Spleen (tissue), 11 donors: ENCODE measurements at regions not wholly inside any gene's neighbourhood (a gene's known extent, or its start where the extent isn't known, plus 50 kb on each side); places are given as distances from the start of the nearest gene placed in this dataset.

Source experiments
- DNase-seq: peaks from one replicate; pipeline ENCODE4 v3.0.0-alpha.2; 2020
- H3K27ac ChIP-seq, 8 donors: fragments of 200-600 bp; sonication (generic) in 7 of 8; 1 replicate in 4 of 8; 2 replicates in 4 of 8; pipeline versions ENCODE4 v1.5.0 to v1.8.0; 2016 to 2021; ENCODE audit warnings: inconsistent platforms in 4 of 8, mild to moderate bottlenecking in 4 of 8, moderate library complexity in 1 of 8
- H3K27me3 ChIP-seq, 7 donors: fragments of 200-600 bp; sonication (generic) in 6 of 7; replicated peaks in 1 of 7; 1 replicate in 4 of 7; 2 replicates in 3 of 7; pipeline versions ENCODE4 v1.5.0 to v1.8.0; 2016 to 2021; ENCODE audit warnings: inconsistent platforms in 3 of 7, mild to moderate bottlenecking in 1 of 7
- H3K36me3 ChIP-seq, 6 donors: fragments of 200-600 bp; sonication (generic) in 5 of 6; 1 replicate in 4 of 6; 2 replicates in 2 of 6; pipeline versions ENCODE4 v1.5.0 to v1.8.0; 2016 to 2021; ENCODE audit warnings: inconsistent platforms in 2 of 6
- H3K4me1 ChIP-seq, 6 donors: fragments of 200-600 bp; sonication (generic) in 5 of 6; 1 replicate in 3 of 6; 2 replicates in 3 of 6; pipeline versions ENCODE4 v1.5.0 to v1.8.0; 2016 to 2021; ENCODE audit warnings: inconsistent platforms in 3 of 6
- H3K4me3 ChIP-seq, 8 donors: fragments of 200-600 bp; sonication (generic) in 7 of 8; 1 replicate in 4 of 8; 2 replicates in 4 of 8; pipeline versions ENCODE4 v1.5.0 to v1.8.0; 2016 to 2021; ENCODE audit warnings: inconsistent platforms in 4 of 8, mild to moderate bottlenecking in 4 of 8, moderate library complexity in 2 of 8
- H3K9me3 ChIP-seq, 8 donors: fragments of 200-600 bp; sonication (generic) in 7 of 8; 1 replicate in 4 of 8; 2 replicates in 4 of 8; pipeline versions ENCODE4 v1.5.0 to v1.8.0; 2016 to 2021; ENCODE audit warnings: inconsistent platforms in 4 of 8
- POLR2A ChIP-seq, 3 donors: fragments of 450-650 bp; IDR thresholded peaks; one replicate each; pipeline ENCODE4 v1.5.1; 2017; ENCODE audit warnings: antibody characterized with exemption in 3 of 3, mild to moderate bottlenecking in 1 of 3
- POLR2AphosphoS5 ChIP-seq, 3 donors: sonication (generic); formaldehyde crosslinking; IDR thresholded peaks; one replicate each; pipeline ENCODE4 v1.5.1; 2017; ENCODE audit warnings: antibody characterized with exemption in 3 of 3
- WGBS, 5 donors: extraction: QIAGEN DNeasy Blood & Tissue Kit in 3 of 5; methylation state at CpG; one replicate each; pipeline versions ENCODE4 v1.1.5 to v1.1.7; 2013 to 2018; 5-methylcytosine and 5-hydroxymethylcytosine counted together
- intact Hi-C: fragments of 100-400 bp; cut with DNase I; formaldehyde crosslinking; loops from one replicate; pipeline ENCODE4 v1.15.0; 2023; ENCODE audit warnings: low total_unique reads
- TF ChIP-seq, protein P1 (sequence below), 11 experiments: fragments of 200-600 bp in 7 of 11; fragments of 450-650 bp in 4 of 11; sonication (generic) in 4 of 11; IDR thresholded peaks in 8 of 11; conservative IDR thresholded peaks in 3 of 11; 1 replicate in 7 of 11; 2 replicates in 4 of 11; pipeline versions ENCODE4 v1.4.0 to v1.8.0; 2016 to 2021; ENCODE audit warnings: antibody characterized with exemption in 11 of 11, inconsistent platforms in 4 of 11, mild to moderate bottlenecking in 1 of 11
- donor health status: healthy with polysubstance abuse.
- donor health status: DM: no; HTN: no; CAD: no; lungs with moderate emphysema.
- donor health status: DM: no; HTN: no; CAD: no.
- donor health status: Bipolar disorder and iron deficiency.
- donor health status: healthy.
- donor health status: DM: no; HTN: no; CAD: no.
- donor health status: DM: yes; HTN: yes; CAD: no.

DNA sequence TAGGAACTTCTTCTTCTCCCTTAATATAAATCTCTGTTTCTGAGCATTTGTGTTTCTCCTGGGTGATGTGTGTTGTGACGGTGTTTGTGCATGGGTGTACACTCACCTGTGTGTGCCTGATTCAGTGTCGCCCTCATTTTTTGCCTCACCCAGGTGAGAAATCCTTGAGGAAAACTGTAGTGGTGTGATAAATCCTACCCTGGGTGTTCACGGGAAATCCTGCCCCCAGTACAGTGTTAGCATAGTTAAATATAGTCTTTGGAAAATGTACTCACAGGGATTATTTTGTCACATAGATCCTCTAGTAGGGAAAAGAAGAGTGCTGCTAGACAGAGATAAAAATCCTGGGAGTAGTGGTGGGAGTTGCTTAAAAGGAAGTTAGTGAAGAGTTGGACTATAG, 291.9 kb upstream of the PITX2 start:
- Histone ChIP-seq H3K4me3 (no peak overlapping the region), H3K4me1 (no peaks in the 10 kb centered on the region), H3K9me3 (no peaks in the 10 kb centered on the region), H3K36me3 (no peaks in the 10 kb centered on the region), H3K27me3 (no peaks in the 10 kb centered on the region), H3K27ac (no peak overlapping the region)
- TF ChIP-seq POLR2A (IDR thresholded peaks at IDR 0.05) (no peak), POLR2AphosphoS5 (IDR thresholded peaks at IDR 0.05) (no peak)
- TF ChIP-seq, protein P1, sequence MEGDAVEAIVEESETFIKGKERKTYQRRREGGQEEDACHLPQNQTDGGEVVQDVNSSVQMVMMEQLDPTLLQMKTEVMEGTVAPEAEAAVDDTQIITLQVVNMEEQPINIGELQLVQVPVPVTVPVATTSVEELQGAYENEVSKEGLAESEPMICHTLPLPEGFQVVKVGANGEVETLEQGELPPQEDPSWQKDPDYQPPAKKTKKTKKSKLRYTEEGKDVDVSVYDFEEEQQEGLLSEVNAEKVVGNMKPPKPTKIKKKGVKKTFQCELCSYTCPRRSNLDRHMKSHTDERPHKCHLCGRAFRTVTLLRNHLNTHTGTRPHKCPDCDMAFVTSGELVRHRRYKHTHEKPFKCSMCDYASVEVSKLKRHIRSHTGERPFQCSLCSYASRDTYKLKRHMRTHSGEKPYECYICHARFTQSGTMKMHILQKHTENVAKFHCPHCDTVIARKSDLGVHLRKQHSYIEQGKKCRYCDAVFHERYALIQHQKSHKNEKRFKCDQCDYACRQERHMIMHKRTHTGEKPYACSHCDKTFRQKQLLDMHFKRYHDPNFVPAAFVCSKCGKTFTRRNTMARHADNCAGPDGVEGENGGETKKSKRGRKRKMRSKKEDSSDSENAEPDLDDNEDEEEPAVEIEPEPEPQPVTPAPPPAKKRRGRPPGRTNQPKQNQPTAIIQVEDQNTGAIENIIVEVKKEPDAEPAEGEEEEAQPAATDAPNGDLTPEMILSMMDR (IDR thresholded peaks at IDR 0.05 in 8 of 11, conservative IDR thresholded peaks at IDR 0.05 in 3 of 11): no peak
- no peak for DNase-seq
- intact Hi-C loops: no loop called here
- 78 to 93% (median 84%) methylated on average over 3 of the region's 3 CpGs for WGBS, 5 donors

DNA sequence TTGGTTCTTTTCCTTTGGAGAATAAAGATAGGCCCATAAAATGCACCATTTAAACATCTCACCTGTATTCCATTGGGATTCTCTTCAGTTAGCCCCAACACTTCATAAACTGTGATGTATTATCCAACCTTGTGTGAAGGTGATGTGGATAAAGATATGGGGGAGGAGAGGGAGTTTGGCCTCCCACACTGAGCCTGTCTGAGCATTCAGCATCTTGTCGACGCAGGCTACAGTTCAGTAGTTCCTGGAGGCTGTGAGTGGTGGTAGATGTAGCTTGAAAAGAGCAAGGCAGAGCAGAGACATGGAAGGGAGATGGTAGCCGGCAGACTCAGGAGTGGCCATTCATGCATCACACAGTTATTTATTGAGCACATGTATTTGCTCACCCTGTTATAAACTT, 292.4 kb upstream of the PITX2 start:
- H3K9me3 ChIP-seq: no peaks in the 10 kb centered on the region

DNA sequence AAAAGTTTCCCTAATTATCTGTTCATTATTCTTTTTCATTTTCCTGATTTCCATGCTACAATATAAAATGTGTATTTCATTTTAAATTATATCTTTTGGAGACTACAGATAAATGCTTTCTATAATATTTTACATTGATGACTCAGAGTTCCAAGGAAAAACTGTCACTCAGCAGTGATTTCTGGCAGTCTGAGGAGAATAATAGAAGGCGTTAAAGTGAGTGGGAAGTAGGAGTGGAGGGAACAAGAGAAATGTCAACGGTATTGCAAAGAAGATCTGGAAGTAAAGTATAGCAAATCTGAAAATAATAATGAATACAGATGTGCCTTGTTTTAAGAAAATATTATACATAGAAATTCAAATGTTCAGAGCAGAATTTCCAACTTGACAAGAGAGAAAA, 293.6 kb upstream of the PITX2 start:
- 55 to 66% (median 63%) methylated on average over 2 of the region's 2 CpGs for WGBS, 5 donors

More for the DNA sequence above, 292.4 kb upstream of the PITX2 start:
- H3K4me3 ChIP-seq: no peak overlapping the region
- no peaks in the 10 kb centered on the region for H3K36me3 ChIP-seq
- intact Hi-C loops: no loop called here
- DNase-seq: no peak
- H3K27ac ChIP-seq: no peak overlapping the region
- H3K27me3 ChIP-seq: no peaks in the 10 kb centered on the region
- WGBS, 5 donors: 50 to 57% (median 52%) methylated on average over 3 of the region's 3 CpGs
- no peaks in the 10 kb centered on the region for H3K4me1 ChIP-seq
- TF ChIP-seq POLR2A (IDR thresholded peaks at IDR 0.05) (no peak), POLR2AphosphoS5 (IDR thresholded peaks at IDR 0.05) (no peak)
- TF ChIP-seq, protein P1 (IDR thresholded peaks at IDR 0.05 in 8 of 11, conservative IDR thresholded peaks at IDR 0.05 in 3 of 11): no peak

DNA sequence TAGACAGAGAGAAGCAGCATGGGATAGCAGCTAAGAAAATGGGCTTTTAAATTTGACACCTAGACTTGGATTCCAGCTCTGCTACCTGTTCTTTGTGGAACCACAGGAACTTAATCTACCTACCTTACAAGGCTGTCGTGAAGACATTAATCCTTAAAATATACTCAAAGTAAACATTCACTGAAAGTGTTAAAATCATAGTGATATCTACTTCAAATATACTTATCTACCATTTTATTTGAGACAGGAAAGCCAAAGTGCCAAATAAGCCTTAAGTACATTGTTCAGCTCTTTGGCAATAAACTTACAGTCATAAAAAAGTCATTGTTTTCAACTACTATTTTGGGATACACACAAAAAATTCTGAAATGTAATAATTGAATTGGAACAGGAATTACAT, 295.0 kb upstream of the PITX2 start:
- Histone ChIP-seq H3K4me1 (no peaks in the 10 kb centered on the region), H3K36me3 (no peaks in the 10 kb centered on the region), H3K27me3 (no peaks in the 10 kb centered on the region), H3K27ac (no peak overlapping the region), H3K4me3 (no peak overlapping the region), H3K9me3 (no peaks in the 10 kb centered on the region)
- TF ChIP-seq, protein P1 (IDR thresholded peaks at IDR 0.05 in 8 of 11, conservative IDR thresholded peaks at IDR 0.05 in 3 of 11): no peak
- no peak for TF ChIP-seq POLR2A (IDR thresholded peaks at IDR 0.05)
- no peak for TF ChIP-seq POLR2AphosphoS5 (IDR thresholded peaks at IDR 0.05)
- intact Hi-C loops: no loop called here
- WGBS, 5 donors: 77 to 93% (median 85%) methylated on average over 1 of the region's 1 CpG
- DNase-seq: no peak

More for the DNA sequence above, 293.6 kb upstream of the PITX2 start:
- DNase-seq: no peak
- no peak overlapping the region for H3K4me3 ChIP-seq
- H3K9me3 ChIP-seq: no peaks in the 10 kb centered on the region
- no peaks in the 10 kb centered on the region for H3K4me1 ChIP-seq
- intact Hi-C loops: no loop called here
- H3K27ac ChIP-seq: no peak overlapping the region
- no peaks in the 10 kb centered on the region for H3K27me3 ChIP-seq
- TF ChIP-seq, protein P1 (IDR thresholded peaks at IDR 0.05 in 8 of 11, conservative IDR thresholded peaks at IDR 0.05 in 3 of 11): no peak
- TF ChIP-seq POLR2AphosphoS5 (IDR thresholded peaks at IDR 0.05) (no peak), POLR2A (IDR thresholded peaks at IDR 0.05) (no peak)
- no peaks in the 10 kb centered on the region for H3K36me3 ChIP-seq
